Peyer's patch (tissue), 4 donors: ENCODE measurements at regions not wholly inside any gene's neighbourhood (a gene's known extent, or its start where the extent isn't known, plus 50 kb on each side); places are given as distances from the start of the nearest gene placed in this dataset.
"Not testable (repeated sequence)": the region's sequence is repeated elsewhere in the genome, so short reads cannot be mapped to it uniquely, and the experiment has no call there.

Experiments used
- POLR2A ChIP-seq, 2 donors: fragments of 450-650 bp; IDR thresholded peaks; one replicate each; pipeline ENCODE4 v1.5.1; 2017; ENCODE audit warnings: antibody characterized with exemption in 2 of 2, mild to moderate bottlenecking in 2 of 2, moderate library complexity in 2 of 2
- TF ChIP-seq, protein P1 (sequence below), 6 experiments: fragments of 450-650 bp in 4 of 6; fragments of 200-600 bp in 2 of 6; sonication (generic) in 1 of 6; IDR thresholded peaks; one replicate each; pipeline ENCODE4 v1.5.1; 2017 to 2019; ENCODE audit warnings: antibody characterized with exemption in 6 of 6, mild to moderate bottlenecking in 3 of 6, moderate library complexity in 1 of 6

DNA sequence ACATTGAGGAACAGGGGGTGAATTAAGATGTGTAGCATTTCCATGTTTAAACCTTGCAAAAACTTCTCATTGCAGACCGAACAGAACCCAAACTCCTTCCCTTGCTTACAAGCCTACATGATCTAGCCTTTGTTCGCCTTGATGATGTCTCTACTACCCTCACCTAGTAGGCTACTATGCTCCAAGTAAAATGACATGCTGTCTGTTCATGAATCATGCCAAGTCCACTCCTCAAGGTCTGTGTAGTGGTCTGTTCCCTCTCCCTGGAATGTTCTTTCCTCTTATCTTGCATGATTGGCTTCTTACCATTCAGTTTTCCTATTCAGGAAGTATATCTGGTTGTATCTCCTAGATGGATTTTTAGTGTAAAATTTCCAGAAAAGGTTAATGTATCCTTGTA lies 4778.6 kb upstream of the OR11H1 start:
- TF ChIP-seq, protein P1, sequence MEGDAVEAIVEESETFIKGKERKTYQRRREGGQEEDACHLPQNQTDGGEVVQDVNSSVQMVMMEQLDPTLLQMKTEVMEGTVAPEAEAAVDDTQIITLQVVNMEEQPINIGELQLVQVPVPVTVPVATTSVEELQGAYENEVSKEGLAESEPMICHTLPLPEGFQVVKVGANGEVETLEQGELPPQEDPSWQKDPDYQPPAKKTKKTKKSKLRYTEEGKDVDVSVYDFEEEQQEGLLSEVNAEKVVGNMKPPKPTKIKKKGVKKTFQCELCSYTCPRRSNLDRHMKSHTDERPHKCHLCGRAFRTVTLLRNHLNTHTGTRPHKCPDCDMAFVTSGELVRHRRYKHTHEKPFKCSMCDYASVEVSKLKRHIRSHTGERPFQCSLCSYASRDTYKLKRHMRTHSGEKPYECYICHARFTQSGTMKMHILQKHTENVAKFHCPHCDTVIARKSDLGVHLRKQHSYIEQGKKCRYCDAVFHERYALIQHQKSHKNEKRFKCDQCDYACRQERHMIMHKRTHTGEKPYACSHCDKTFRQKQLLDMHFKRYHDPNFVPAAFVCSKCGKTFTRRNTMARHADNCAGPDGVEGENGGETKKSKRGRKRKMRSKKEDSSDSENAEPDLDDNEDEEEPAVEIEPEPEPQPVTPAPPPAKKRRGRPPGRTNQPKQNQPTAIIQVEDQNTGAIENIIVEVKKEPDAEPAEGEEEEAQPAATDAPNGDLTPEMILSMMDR (IDR thresholded peaks at IDR 0.05): not testable (repeated sequence)
- not testable (repeated sequence) for TF ChIP-seq POLR2A (IDR thresholded peaks at IDR 0.05)
